ENCODE measurements at regions not wholly inside any gene's neighbourhood (a gene's known extent, or its start where the extent isn't known, plus 50 kb on each side); places are given as distances from the start of the nearest gene placed in this dataset.

DNA sequence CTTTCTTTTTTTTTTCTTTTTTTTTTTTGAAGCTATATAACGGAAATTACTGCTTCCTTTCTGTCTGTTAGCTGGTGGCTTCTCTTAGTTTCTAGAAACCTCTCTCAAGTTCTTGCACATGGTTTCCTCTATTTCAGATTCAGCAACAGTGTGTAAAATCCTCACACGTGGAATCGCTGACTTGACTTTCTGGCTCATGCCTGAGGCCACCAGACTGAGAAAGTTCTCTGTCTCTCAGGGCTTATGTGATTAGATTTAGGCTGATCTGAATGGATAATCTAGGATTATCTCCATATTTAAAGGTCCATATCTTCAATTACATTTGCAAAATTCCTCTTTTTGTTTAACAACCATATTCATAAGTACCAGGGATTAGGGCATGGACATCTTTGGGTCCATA lies 856.3 kb upstream of the SLITRK6 start:
- TF ChIP-seq, protein P1, sequence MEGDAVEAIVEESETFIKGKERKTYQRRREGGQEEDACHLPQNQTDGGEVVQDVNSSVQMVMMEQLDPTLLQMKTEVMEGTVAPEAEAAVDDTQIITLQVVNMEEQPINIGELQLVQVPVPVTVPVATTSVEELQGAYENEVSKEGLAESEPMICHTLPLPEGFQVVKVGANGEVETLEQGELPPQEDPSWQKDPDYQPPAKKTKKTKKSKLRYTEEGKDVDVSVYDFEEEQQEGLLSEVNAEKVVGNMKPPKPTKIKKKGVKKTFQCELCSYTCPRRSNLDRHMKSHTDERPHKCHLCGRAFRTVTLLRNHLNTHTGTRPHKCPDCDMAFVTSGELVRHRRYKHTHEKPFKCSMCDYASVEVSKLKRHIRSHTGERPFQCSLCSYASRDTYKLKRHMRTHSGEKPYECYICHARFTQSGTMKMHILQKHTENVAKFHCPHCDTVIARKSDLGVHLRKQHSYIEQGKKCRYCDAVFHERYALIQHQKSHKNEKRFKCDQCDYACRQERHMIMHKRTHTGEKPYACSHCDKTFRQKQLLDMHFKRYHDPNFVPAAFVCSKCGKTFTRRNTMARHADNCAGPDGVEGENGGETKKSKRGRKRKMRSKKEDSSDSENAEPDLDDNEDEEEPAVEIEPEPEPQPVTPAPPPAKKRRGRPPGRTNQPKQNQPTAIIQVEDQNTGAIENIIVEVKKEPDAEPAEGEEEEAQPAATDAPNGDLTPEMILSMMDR (IDR thresholded peaks at IDR 0.05): no peak
- no peak for TF ChIP-seq EZH2 (IDR thresholded peaks at IDR 0.05)
- no peak for TF ChIP-seq EZH2phosphoT487 (IDR thresholded peaks at IDR 0.05)

All from neural progenitor cell (in vitro differentiated cells).